GM18517 (cell line): ENCODE measurements at regions not wholly inside any gene's neighbourhood (a gene's known extent, or its start where the extent isn't known, plus 50 kb on each side); places are given as distances from the start of the nearest gene placed in this dataset.

Experiments
- ATAC-seq: cut with Tn5 transposase; IDR thresholded peaks from one replicate; pipeline ENCODE4 v1.9.1; 2021; ENCODE audit warnings: mild to moderate bottlenecking, moderate library complexity; ENCODE audit not compliant: unreplicated experiment

DNA sequence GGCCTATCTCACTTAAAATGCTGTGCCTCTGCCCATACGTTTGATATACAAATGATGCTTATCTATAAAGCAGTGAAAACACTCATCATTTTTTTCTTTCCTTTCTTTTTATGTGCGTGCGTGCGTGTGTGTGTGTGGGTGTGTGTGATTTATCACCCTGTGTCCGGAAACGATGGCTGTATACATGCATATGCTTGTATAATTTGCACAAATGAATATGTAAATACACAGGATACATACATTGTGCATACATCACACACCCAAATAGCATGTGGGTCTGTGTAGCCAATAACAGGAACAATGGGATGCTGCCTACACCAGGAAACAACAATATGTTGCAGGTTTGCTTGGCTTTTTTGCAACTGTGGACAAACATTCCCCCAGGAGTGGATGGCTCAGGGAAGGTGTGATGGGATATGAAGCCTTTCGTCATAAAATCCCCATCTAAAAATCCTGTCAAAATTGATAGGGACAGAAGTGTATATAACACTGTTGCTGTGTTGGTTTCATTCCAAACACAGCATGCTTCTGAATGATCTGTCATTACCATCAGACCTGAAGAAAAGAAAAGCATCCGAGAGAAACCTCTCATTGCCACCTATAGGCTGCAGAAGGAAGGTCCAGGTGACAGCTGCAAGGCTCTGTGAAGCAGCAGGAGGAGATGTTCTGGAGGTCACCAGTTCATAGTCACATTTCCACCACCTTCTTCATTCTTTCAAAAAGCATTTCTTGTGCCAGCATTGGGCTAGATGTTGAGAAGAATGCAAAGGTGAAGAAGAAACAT is 503.9 kb upstream of the NR2F2 start:
- ATAC-seq: no peak

DNA sequence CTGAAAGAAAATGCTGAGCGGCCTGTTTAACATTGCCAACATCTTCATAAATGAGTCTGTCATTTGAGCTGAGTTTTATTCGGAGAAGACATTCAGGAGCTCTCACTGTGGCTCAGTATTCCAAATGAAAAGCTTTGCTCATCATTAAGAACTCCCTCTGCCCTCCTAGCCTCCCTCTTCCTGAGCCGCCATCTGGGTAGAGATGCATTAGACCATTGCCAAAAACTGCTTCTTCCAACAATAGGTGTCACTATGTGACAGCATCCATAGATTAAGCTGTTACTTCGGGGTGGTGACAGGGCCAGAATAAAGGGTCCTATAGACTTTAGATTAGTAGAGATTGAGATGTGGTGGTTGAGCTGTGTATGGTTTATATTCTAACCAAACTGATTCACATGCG is 501.4 kb upstream of the NR2F2 start:
- ATAC-seq: no peak

DNA sequence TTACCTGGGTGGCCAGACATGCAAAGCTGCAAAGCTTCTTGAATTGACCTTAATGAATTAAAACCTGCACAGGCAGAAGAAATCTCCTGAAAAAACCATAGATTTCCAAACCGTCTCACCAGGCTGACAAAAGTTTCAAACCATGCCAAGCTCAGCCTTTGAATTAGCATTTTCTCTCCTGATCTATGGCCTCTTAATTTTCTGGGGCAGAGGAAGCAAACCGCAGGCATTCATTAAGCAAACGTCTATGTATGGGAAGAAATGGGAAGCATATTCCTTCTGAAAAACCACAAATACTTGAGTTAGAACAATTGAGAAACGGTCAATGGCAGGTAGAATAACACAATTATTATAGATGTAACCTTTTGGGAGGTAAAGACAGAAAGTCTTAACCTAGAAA is 500.2 kb upstream of the NR2F2 start:
- no peak for ATAC-seq

DNA sequence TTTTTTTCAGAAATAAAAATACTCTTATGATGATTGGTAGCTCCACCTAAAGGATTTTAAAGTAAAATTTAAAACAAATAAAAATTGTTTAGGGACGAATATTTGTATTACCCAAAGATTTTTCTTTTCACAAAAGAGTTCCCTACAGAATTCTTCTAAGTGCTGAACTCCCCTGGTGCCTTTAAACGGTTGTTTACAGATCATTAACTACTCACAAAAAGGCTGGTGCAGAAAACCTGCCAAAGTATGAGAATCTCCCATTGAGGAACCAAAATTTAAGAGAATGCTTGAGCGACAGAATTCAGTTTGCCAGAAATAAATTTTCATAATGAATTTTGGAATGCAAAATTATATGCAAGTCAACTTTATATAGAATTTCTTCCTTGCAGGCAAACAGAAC is 497.8 kb upstream of the NR2F2 start:
- ATAC-seq: no peak

DNA sequence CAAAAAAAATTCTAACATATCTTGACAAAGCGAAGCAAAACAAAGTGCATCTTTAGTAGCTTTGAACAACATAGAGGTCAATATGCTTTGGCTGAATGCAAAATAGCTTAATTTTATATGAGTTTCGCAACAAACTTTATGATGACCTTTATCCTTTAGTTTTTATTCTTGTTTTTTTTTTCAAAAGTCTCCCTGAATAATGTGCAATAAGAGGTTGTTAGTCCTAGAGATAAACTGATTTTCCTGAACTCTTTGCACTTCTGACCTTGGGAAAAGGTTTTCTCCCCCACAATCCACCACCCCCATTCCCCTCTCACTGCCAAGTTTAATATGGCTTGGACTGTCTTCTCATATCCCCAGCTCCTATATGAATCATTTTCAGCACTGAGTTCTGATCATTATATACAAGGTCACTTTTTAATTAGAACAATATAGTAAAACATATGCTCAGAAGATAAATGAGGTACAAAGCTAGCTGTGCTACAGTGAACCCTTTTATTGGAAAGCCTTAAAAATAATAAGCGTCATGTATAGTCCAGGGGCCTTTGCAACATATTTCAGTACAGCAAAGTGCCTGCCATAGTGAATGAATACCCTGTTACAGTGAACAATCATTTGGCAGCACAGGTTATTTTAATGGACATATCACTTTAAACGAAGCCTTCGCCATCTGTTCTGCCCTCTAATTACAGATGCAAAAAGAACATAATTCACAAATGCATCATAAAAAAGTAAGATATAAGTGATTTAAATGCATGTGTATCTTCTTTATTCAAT is 496.3 kb upstream of the NR2F2 start:
- ATAC-seq: no peak

DNA sequence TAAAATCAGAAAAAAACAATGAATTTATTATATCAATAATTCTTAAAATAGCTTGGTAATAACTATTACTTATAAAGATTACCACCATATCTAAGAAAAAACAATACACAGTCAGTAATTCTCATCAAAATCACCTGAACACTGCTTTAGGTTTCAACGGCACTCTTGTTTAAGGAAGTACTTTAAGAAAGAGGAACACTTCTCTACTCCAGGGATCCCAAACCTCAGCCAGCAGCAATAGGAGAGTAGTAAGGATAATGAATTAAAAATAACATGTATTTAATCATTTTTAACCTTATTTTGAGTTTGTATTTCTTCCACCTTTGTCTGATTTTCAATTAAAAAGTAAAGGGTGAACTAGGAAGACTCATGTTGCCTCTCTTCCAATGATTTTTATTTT is 494.0 kb upstream of the NR2F2 start:
- ATAC-seq: no peak

DNA sequence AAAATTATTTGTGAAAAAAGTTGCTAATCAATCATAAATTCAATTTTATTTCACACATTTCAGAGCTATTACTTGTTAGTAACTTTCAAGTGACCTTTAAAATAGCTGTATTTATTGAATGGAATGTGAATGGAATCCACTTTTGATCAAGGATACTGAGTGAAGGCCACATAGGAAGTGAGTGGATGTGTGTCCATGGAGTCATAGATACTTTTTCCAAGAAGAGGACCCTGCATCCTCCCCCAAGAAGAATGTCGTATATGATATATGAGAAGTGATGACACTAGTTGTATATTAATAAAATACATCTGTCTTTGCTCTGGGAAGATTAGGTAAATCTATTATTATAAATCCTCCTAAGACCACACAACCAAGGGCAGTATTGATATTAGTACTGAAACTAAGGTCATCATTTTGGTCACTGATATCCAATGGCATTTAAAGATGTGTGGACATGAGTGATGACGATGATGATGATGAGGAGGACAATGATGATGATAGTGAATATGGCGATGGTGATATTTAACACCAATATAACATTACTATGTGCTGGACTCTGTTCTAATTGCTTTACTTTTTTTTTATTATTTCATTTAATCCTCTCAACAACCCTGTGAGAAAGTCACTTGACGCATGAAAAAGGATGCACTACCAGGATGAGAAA is 493.0 kb upstream of the NR2F2 start:
- ATAC-seq: no peak

DNA sequence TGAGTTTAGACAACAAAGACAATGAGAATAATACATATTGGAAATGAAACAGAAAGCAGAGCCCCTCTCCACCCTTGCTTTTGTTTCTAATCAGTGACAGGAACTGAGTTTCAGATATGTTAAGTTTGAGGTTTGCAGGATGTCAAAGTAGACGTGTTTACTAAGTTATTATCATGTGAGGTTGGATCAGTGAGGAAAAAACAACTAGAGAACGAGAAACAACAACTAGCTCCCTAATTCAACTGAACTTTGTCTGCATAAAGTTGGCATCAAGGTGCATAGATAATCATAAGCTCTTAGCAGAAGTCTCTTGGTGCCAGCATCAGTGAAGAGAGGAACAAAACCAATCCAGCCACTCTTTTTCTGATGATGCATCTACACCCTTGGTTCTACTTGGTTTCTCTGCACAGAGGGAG is 491.1 kb upstream of the NR2F2 start:
- peak; percentile 98 for ATAC-seq

DNA sequence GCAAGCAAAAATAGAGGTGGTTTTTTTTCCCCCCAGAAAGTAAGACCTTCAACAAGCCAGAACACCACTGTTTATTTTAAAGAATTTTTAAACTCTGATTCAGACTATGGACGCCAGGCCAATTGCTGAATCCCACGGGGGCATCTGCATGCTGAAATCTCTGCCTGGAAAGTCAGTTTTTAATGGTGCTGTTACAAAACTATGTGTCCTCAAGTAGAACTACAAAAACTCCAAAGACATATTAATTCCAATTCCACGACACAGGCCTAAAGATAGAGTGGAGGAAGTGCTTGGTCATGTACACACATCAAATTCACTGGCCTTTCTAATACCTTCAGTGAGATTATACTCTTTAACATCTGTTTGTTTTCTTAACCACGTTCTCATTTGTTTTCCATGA is 490.5 kb upstream of the NR2F2 start:
- no peak for ATAC-seq

DNA sequence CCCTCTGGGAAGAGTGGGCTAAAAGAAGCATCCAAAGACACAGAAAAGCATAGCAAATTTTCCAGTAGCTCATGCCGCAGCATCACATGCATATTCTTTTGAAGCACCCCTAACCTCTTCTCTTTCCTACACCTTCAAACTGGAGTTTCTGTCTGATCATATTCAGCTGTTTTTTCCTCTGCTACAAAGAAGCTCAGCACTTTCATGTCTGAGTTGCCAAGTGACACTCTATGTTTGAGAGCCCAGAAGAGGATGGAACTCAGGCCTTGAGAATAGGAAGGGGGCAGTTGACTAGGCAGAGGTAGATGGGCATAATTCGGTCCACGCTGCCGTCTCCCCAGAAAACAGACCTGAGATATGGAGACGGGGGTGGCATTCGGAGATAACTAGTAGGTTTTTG is 489.6 kb upstream of the NR2F2 start:
- ATAC-seq: no peak

DNA sequence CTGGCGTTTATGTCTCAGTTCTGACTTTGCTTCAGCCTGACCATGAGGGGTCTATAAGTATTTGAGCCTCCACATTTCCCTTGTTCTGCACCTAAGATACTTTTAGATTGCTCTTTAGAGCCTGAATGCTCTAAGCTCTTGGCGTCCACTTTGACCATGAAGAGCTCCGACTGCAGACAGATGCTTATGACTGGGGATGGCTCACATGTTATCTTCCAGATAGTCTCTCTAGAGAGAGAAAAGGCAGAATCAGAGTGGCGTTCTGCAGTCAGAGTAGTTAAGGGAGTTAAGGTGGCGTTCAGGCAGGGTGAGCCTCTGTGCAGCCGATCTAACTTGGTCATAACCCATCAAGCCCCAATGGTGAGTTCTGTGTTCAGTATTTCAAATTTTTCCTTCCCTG is 487.9 kb upstream of the NR2F2 start:
- ATAC-seq: no peak

DNA sequence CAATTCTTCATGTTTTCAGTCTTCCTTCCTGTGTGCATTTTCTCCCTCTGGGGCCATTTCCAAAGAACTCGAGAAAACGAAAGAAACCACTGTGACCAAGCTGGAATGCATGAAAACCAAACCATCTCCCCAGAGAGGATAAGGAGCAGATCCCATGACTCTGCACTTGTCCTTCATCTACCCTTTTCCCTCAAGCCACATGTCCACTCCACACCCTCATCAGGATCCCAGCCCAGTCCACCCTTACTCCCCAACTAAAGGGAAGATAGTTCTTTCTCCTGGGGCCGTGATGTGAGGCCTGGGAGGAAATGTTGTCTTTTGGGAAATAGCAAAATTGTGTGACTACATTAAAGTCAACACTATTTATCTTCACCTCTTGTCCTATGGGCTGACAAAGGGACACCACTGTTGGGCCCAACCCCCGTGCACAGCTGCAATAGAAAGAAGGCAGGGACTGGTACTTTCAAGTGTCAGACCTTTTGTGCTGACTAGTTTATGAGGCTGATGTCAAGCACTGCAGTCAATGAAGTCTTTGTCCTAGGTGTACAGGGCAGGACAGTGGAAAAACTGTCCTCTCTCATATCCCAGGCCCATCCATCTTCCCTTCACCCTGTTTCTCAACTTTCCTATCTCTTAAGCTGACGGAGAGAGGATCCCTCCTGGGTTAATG is 487.1 kb upstream of the NR2F2 start:
- no peak for ATAC-seq

DNA sequence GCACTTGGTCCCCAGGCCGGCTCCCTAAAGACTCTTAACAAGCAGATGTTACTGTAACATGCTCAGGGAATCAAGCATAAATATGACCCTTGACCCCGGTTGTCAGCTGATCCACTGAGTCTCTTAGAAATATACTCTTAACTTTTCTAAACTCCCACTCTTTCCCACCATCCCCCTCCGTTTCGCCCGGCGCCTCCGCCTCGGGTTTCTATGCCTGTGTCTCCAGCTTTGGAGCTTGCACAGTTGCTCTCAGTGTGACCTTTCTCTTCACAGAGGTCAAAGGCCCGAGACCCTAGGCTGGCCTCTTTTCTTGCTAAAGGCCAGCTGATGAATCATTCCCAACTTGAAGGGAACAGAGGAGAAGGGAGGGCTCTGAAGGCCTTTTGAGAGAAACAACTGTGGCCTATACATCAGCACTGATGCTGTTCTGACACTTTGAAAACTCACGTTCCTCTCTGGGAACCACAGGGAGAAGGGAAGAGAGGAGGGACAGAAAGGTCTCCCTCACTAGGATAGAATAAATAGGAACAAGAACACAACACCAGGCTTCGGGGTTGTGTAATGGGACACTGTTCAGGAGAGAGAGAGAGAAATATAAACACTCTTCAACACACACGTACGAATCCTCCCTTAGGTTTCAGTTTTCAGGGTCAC is 484.5 kb upstream of the NR2F2 start:
- ATAC-seq: no peak

DNA sequence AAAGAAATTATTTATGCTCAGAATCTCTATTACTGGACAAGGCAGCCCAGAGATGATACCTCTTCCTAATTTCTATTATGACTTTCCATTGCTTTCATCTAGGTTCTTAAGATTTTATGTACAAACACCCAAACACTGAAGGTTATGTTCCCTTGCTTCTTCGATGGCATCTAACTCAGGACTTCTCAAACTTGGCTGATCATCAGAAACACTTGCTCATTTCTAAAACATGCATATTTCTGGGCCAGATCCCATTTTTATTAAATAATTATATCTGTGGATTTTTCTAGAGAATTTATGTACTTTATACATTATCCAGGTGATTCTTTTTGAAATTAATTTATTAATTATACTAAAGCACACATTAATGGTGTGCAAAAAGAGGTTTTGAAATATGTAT is 482.4 kb upstream of the NR2F2 start:
- no peak for ATAC-seq

DNA sequence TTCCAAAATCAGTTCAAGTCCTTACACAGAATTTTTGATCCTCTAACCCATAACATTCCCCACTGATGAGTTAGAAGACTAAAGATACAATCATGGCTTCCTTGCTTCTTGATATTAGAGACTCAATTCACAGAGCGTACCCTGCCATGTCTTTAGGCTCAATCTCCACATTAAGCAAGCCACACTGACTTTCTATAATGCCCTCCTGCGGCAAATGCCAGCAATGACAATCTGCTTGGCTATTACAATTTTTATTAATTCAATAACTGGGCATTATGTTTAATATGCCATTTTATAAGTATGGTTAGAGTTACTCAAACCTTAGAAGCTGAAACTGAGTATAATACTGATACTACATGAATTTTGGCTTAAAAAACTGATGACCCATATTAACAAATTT is 479.7 kb upstream of the NR2F2 start:
- no peak for ATAC-seq

DNA sequence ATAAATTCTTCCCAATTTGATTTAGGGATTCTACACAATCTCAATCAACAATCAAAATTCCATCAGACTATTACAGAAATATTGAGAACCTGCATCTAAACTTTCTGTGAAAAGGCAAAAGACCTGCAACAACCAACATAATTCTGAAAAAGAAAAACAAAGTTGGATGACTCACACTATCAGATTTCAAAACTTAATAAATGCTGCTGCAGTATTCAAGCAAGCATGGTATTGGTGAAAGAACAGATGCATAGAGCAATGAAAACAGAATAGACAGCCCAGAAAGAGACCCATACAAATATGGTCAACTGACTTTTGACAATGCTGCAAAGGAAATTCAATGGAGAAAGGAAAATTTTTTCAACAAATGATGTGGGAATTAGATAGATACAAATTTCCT is 477.1 kb upstream of the NR2F2 start:
- ATAC-seq: no peak

DNA sequence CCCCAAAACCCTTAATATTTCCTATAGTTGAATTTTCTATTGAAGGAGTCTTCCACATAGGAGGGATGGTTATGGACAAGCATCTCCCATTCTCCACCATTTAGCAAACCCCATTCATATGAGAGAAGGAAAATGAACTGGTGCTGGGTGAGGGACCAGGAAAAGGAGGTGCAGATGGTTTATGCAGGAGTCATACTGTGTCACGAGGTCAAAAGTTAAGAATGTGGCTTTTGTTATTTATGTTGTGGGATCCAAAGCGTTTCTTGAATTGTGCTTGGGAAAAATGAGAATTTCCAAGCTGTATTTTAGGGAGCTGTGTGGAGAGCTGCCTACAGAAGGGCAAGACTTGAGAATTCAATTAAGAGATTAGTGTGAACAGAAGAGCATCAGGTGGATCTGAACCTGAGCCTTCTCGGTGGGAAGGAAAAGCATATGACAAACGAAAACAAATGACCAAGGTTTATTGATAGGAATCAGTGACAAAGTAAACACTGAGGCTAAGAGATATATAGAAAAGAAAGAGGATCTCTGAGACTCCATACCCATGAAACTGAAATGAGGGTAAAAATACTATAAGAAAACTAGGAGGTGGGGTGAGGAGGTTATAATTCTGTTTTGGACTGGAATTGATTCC is 473.3 kb upstream of the NR2F2 start:
- no peak for ATAC-seq

DNA sequence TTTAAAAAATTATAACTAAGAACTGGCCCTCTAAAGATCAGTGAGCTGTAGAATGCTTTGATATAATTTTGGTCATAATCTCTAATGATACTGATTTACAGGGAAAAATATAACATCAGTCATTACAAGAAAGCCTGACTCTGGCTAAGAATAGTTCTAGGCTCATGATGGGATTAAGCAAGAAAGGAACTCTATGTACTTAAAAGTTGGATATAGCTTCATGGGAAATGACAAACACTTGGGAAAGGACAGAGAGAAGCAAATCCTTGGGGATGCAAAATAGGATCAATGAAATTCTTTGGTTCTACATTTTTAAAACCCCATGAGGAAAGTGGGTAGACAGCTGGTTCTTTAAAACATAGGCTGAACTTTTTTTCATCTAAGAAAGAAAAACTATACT is 472.7 kb upstream of the NR2F2 start:
- no peak for ATAC-seq

DNA sequence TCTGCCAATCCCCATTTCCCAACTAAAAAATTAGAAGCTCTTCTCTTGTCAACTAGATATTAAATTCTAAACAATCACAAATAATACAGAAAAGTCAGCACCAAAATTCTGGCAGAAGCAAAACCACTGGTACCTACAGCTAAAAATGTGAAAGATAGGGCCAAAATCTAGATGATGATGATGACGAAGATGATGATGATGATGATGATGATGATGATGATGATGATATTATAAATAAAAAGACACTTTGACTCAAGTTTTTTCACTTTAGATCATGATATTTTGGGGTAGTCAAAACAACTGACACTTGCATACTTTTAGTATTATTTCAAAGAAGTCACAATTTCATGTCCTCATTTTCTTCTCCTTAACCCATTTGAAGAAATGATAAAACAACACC is 470.1 kb upstream of the NR2F2 start:
- ATAC-seq: no peak

DNA sequence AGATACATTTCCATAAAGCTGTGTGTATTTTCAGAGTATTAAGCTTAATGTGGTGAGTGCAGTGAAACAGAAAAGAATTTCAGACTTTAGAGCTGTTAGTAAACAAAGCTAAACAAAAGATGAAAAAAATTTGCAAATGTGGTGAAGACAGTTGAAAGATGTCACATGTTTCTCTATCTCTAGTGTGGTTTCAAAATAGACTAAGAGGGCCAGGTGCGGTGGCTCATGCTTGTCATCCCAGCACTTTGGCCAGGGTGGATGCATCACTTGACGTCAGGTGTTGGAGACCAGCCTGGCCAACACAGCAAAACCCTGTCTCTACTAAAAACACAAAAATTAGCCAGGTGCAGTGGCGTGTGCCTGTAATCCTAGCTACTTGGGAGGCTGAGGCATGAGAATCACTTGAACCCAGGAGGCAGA is 466.0 kb upstream of the NR2F2 start:
- peak; percentile 86 for ATAC-seq
